Frontal cortex (tissue), 3 donors: ENCODE measurements at regions not wholly inside any gene's neighbourhood (a gene's known extent, or its start where the extent isn't known, plus 50 kb on each side); places are given as distances from the start of the nearest gene placed in this dataset.
A peak's percentile ranks its signal among the peaks of the same experiment; 100 is the strongest.
"Not testable (repeated sequence)": the region's sequence is repeated elsewhere in the genome, so short reads cannot be mapped to it uniquely, and the experiment has no call there.

Source experiments
- DNase-seq, 2 donors: peaks; one replicate each; pipeline ENCODE4 v3.0.0; 2012; ENCODE audit warnings: low spot score in 2 of 2
- FAIRE-seq: peaks from 2 replicates; lab custom pipeline; 2012; peaks lifted over from hg19 to GRCh38; lab: Jason Lieb, UNC
- donor health status: control.
- donor health status: control.
- donor health status: control.

GRCh38 chr3:115204475-115204874, 57.4 kb upstream of the ZBTB20 start:
- FAIRE-seq: no peak

DNA sequence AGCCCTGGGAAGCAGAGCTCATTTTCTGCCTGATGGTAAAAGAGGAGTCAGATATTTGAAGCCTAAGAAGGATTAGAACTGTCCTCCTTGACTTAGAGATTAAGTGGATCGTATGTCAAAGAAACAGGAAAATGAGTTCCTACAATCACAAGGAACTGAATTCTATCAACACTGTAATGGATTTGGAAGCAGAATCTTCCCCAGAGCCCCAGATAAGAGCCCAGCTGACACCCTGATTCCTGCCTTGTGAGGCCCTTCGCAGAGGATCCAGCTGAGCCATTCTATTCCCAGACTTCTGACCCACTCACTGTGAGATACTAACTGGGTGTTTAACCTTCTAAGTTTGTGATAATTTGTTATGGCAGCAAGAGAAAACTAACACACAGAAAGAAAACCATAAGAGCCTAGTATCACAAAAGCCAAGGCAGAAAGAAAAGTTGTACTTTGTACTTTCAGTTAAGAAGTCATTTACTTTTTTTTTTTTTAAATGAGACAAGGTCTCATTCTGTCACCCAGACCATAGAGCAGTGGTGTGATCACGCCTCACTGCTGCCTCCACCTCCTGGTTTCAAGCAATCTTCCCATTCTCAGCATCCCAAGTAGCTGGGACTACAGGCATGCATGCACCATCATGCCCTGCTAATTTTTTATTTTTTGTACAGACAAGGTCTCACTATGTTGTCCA, 61.1 kb upstream of the ZBTB20 start:
- DNase-seq (no peak), FAIRE-seq (no peak)

More at GRCh38 chr3:115204475-115204874, 57.4 kb upstream of the ZBTB20 start:
- DNase-seq: no peak

DNA sequence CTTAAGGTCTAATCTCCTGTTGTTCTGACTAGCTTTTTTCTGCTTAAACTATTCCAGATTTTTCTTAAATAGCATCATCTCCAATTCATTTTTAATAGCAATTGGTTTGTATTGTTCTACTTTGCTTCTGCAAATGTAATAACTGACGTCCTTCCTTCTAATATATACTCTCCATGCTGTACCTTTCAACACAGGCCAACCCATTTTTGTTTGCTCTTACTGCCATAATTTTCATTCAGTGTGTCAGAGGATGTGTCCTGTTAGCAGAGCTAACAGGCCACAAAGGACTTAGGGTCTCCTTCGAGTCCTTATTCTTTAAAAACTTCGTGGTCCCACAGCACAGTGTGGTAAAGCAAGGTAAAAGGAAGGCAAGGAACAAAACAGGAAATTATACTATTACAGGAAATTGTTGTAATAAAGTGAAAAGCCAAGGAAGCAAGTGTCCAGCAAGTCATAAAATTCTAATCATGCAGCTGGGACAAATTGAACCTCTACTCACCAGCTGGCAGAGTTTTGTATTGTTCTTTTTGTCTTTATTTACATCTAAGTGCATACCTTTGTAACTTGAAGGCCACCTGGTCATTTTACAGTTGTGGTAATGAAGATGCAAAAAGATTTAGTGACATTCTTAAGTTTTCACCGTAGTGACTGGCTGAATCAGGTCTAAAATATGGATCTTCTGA, 64.9 kb upstream of the ZBTB20 start:
- FAIRE-seq (no peak), DNase-seq (no peak)

- DNase-seq: no peak
- FAIRE-seq: no peak
Observed at GRCh38 chr3:115212615-115213014, 65.5 kb upstream of the ZBTB20 start.

- not testable (repeated sequence) for FAIRE-seq
Observed at GRCh38 chr3:115213052-115213451, 66.0 kb upstream of the ZBTB20 start.

DNA sequence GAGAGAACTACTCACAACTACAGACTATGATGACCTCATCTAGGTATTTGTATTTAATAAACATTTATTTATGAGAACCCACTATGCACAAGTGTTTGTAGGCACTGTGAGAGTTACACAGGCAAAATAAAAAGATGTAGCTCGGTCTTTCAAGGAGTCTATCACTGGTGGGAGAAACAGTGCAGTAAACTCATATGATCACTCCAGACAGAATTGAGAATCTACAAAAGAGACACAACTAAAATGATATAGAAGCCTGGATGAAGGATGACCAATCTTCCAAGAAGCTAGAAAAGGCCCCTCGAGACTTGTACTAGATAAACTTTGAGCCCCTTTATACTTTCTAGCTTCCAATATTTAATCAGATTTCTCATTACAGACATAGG, 70.2 kb upstream of the ZBTB20 start:
- DNase-seq: no peak

More at GRCh38 chr3:115213052-115213451, 66.0 kb upstream of the ZBTB20 start:
- DNase-seq: not testable (repeated sequence)

GRCh38 chr3:115217678-115218451, 70.8 kb upstream of the ZBTB20 start:
- DNase-seq: peak in 1 of 2 donors; percentile 18
- FAIRE-seq: peak; percentile 39

More for the DNA sequence above, 70.2 kb upstream of the ZBTB20 start:
- FAIRE-seq: no peak

GRCh38 chr3:115218859-115219258, 71.8 kb upstream of the ZBTB20 start:
- DNase-seq (no peak), FAIRE-seq (no peak)

DNA sequence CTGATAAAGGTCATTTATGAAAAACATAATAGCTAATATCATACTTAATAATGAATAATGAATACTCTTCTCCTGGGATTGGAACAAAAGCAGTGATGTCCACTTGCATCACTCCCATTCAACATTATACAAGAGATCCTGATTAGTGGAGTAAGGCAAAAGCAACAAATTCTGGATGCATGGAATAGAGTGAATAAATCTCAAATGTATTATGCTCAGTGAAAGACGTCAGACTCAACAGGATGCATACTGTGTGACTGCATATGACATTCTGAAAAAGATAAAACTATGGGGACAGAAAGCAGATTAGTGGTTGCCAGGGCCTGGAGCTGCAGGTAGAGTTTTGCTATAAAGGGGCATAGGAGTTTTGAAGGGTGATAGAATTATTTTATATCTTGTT, 77.6 kb upstream of the ZBTB20 start:
- no peak for FAIRE-seq

DNA sequence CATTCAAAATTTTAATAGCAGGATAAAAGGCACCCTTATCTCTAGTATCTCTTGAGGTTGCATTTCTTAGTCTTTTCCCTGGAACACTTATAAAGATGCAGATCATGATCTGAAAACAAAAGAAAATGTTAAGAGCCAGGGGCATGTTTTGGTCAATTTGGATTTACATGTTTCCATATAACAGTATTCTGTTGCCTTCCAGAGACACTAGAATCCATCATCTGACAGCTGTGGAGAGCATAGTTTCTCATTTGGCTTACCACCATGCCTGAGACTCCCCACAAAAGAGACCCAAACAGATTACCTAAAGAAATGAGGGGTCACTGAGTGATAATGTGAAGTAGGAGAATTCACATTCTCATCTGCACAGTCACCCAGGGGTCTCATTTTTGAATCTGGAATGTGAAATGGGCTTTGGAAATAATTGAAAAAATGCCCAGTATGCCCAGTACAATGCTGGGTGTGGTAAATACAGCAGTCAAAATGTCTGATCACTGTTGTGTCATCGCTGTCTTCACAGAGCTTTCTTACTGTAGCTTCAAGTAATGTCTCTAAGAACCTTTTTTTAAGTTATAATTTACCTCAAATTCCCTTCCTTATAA, 79.9 kb upstream of the ZBTB20 start:
- FAIRE-seq: no peak
- no peak for DNase-seq

More for the DNA sequence above, 77.6 kb upstream of the ZBTB20 start:
- no peak for DNase-seq

GRCh38 chr3:115227461-115227860, 80.4 kb upstream of the ZBTB20 start:
- DNase-seq: no peak
- no peak for FAIRE-seq

- FAIRE-seq: no peak
- DNase-seq: no peak
Observed at GRCh38 chr3:115228266-115228665, 81.2 kb upstream of the ZBTB20 start.

DNA sequence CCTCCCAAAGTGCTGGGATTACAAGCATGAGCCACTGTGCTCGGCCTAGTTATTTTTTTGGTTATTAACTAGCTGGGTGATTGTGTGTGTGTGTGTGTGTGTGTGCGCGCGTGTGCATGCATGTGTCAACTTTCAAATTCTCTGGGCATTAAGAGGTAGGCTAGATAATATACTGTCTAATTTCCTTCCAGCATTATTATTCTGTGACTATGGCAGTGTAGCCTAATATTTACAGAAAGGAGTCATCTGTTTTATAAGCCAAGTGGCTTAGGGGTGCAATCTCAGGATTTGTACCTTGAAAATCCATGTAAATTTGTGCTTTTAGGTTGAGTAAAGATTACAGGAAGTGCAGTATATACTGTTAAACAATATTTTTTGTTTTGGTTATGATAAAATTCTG, 85.1 kb upstream of the ZBTB20 start:
- no peak for FAIRE-seq

GRCh38 chr3:115233021-115233420, 85.9 kb upstream of the ZBTB20 start:
- DNase-seq (no peak), FAIRE-seq (no peak)

More for the DNA sequence above, 85.1 kb upstream of the ZBTB20 start:
- no peak for DNase-seq

DNA sequence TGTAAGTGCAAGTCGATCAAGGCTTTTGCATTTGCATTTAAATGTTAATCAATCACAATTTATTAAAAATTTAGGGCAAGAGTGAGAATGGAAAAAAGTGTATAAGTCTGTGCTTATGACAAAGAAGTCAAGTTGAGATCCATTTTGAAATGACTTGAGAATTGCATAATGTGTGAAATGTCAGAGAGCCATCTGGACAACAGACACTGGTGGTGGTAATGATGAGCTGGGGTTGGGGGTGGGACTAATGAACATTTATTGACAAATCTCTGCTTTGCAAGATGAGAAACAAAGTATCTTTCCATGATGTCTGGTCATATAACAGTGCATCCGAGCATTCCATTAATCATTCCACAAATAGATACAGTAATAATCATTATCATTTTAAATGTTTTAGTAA, 89.4 kb upstream of the ZBTB20 start:
- no peak for DNase-seq
- no peak for FAIRE-seq

- DNase-seq (peak in 1 of 2 donors; percentile 36), FAIRE-seq (no peak)
Observed at GRCh38 chr3:115239717-115240116, 92.6 kb upstream of the ZBTB20 start.

- DNase-seq (no peak), FAIRE-seq (no peak)
Observed at GRCh38 chr3:115244350-115244749, 97.3 kb upstream of the ZBTB20 start.

DNA sequence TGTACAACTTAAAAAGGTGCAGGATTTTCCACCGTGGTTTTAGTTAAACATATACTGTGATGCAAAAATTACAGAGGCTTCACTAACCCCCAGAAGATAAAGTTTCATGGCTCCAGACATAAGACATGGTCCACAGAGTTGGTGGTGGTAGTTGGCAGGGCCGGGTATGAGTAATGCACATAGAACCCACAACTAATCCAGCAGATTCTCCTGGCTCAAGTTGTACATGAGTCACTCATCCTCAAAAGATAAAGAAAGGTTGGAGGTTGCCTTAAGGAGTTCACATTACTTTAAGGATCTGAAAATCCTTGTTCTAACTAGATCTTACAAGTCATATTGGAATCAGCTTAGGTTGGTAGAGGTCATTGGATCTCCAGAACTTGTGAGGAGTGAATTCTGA, 98.3 kb upstream of the ZBTB20 start:
- no peak for DNase-seq
- no peak for FAIRE-seq

- DNase-seq: no peak
- no peak for FAIRE-seq
Observed at GRCh38 chr3:115245899-115246298, 98.8 kb upstream of the ZBTB20 start.

GRCh38 chr3:115246461-115247020, 99.5 kb upstream of the ZBTB20 start:
- DNase-seq: no peak
- FAIRE-seq: no peak
